PC-9 (cell line): ENCODE measurements at regions not wholly inside any gene's neighbourhood (a gene's known extent, or its start where the extent isn't known, plus 50 kb on each side); places are given as distances from the start of the nearest gene placed in this dataset.

Source experiments
- BruUV-seq: library from RNA; stranded (reverse); fragments of 400-500 nt; replicated peaks from 2 replicates; lab custom pipeline; 2021; lab: Mats Ljungman, UMichigan
- CTCF ChIA-PET: fragments of 300-600 bp; sonication (Branson Sonifier 250); formaldehyde crosslinking; loops from one replicate; lab custom pipeline; 2022; ENCODE audit warnings: antibody characterized with exemption; lab: Charles Lee
- POLR2A ChIA-PET: fragments of 300-600 bp; sonication (Branson Sonifier 250); formaldehyde crosslinking; loops from one replicate; lab custom pipeline; 2022; ENCODE audit warnings: antibody characterized with exemption; ENCODE audit not compliant: unreplicated experiment; lab: Charles Lee
- DNase-seq, 2 experiments: peaks; one replicate each; pipeline versions ENCODE4 v3.0.0 to v3.0.0-alpha.2; 2015 to 2022; ENCODE audit warnings: mixed read lengths in 1 of 2
- H2AFZ ChIP-seq: fragments of 200-600 bp; sonication (generic); 2 replicates; pipeline ENCODE4 v1.8.1; 2017; ENCODE audit warnings: antibody characterized with exemption
- H3F3A ChIP-seq: fragments of 200-600 bp; sonication (generic); 2 replicates; pipeline ENCODE4 v1.8.1; 2017; ENCODE audit warnings: antibody characterized with exemption, mild to moderate bottlenecking, low read depth; ENCODE audit not compliant: insufficient read depth
- H3K27ac ChIP-seq: fragments of 200-600 bp; sonication (generic); 2 replicates; pipeline ENCODE4 v1.6.1; 2016; ENCODE audit warnings: mixed run types
- H3K27me3 ChIP-seq: fragments of 200-600 bp; sonication (generic); 2 replicates; pipeline ENCODE4 v1.6.1; 2016; ENCODE audit warnings: low read depth, mixed run types; ENCODE audit not compliant: insufficient read depth
- H3K36me3 ChIP-seq: fragments of 200-600 bp; sonication (generic); 2 replicates; pipeline ENCODE4 v1.6.1; 2016; ENCODE audit warnings: low read depth, mixed run types
- H3K4me1 ChIP-seq: fragments of 200-600 bp; sonication (generic); replicated peaks from 2 replicates; pipeline ENCODE4 v1.6.1; 2016; ENCODE audit warnings: mixed run types; ENCODE audit not compliant: insufficient read depth
- H3K4me2 ChIP-seq: fragments of 200-600 bp; sonication (generic); 2 replicates; pipeline ENCODE4 v1.6.1; 2017; ENCODE audit warnings: mixed run types
- H3K4me3 ChIP-seq: fragments of 200-600 bp; sonication (generic); 2 replicates; pipeline ENCODE4 v1.6.1; 2016; ENCODE audit warnings: mixed run types
- H3K79me2 ChIP-seq: fragments of 200-600 bp; sonication (generic); 2 replicates; pipeline ENCODE4 v1.6.1; 2017; ENCODE audit warnings: low read depth, mixed run types
- H3K9me2 ChIP-seq: fragments of 200-600 bp; sonication (generic); 2 replicates; pipeline ENCODE4 v1.8.1; 2017; ENCODE audit warnings: mild to moderate bottlenecking; ENCODE audit not compliant: insufficient read depth
- H3K9me3 ChIP-seq: fragments of 200-600 bp; sonication (generic); 2 replicates; pipeline ENCODE4 v1.8.1; 2016; ENCODE audit warnings: low read depth; ENCODE audit not compliant: insufficient read depth
- H4K20me1 ChIP-seq: fragments of 200-600 bp; sonication (generic); 2 replicates; pipeline ENCODE4 v1.8.1; 2017; ENCODE audit not compliant: insufficient read depth
- CTCF ChIP-seq: fragments of 200-600 bp; sonication (generic); conservative IDR thresholded peaks from 2 replicates; pipeline ENCODE4 v1.6.1; 2017; ENCODE audit warnings: mixed run types, antibody characterized with exemption, mild to moderate bottlenecking, moderate library complexity
- EZH2 ChIP-seq: fragments of 200-600 bp; sonication (generic); IDR thresholded peaks from 2 replicates; pipeline ENCODE4 v1.8.0; 2017; ENCODE audit warnings: antibody characterized with exemption, low read depth
- intact Hi-C: fragments of 100-400 bp; cut with micrococcal nuclease; formaldehyde crosslinking; loops from one replicate; pipeline ENCODE4 v1.10.0; 2022; ENCODE audit not compliant: unreplicated experiment

GRCh38 chr16:62135911-62136310 is 99.7 kb upstream of the CDH8 start:
- Histone ChIP-seq H4K20me1 (no peaks in the 10 kb centered on the region), H3K27ac (no peak overlapping the region), H3K79me2 (no peaks in the 10 kb centered on the region), H3K4me3 (no peak overlapping the region), H2AFZ (no peak overlapping the region), H3F3A (no peaks in the 10 kb centered on the region), H3K9me2 (no peaks in the 10 kb centered on the region), H3K36me3 (no peaks in the 10 kb centered on the region), H3K27me3 (no peaks in the 10 kb centered on the region), H3K9me3 (no peaks in the 10 kb centered on the region), H3K4me2 (no peak overlapping the region), H3K4me1 (no peaks in the 10 kb centered on the region)
- BruUV-seq = no TSS peak
- DNase-seq = no peak
- TF ChIP-seq CTCF = no peak
- TF ChIP-seq EZH2 = no peak
- POLR2A ChIA-PET = no interaction called here
- CTCF ChIA-PET = no interaction called here
- intact Hi-C loops = no loop called here

- intact Hi-C loops = no loop called here
- H2AFZ ChIP-seq = no peak overlapping the region
- H3K27me3 ChIP-seq = no peaks in the 10 kb centered on the region
- no peaks in the 10 kb centered on the region for H3K36me3 ChIP-seq
- TF ChIP-seq EZH2 = no peak
- TF ChIP-seq CTCF = no peak
- no peaks in the 10 kb centered on the region for H3K9me2 ChIP-seq
- H3K79me2 ChIP-seq = no peaks in the 10 kb centered on the region
- no peaks in the 10 kb centered on the region for H3K9me3 ChIP-seq
- no peaks in the 10 kb centered on the region for H4K20me1 ChIP-seq
- H3K27ac ChIP-seq = no peak overlapping the region
- ChIA-PET CTCF (no interaction called here), POLR2A (no interaction called here)
- DNase-seq = no peak
- no peaks in the 10 kb centered on the region for H3K4me1 ChIP-seq
- no peaks in the 10 kb centered on the region for H3F3A ChIP-seq
- H3K4me3 ChIP-seq = no peak overlapping the region
- H3K4me2 ChIP-seq = no peak overlapping the region
- BruUV-seq = no TSS peak
Observed at GRCh38 chr16:62135446-62135845, 99.2 kb upstream of the CDH8 start.

GRCh38 chr16:62130101-62130500 is 93.9 kb upstream of the CDH8 start:
- Histone ChIP-seq H3K27me3 (no peaks in the 10 kb centered on the region), H3F3A (no peaks in the 10 kb centered on the region), H2AFZ (no peak overlapping the region), H3K4me1 (no peaks in the 10 kb centered on the region), H3K9me2 (no peaks in the 10 kb centered on the region), H3K79me2 (no peaks in the 10 kb centered on the region), H3K36me3 (no peaks in the 10 kb centered on the region), H3K4me2 (no peak overlapping the region), H3K4me3 (no peak overlapping the region), H4K20me1 (no peaks in the 10 kb centered on the region), H3K9me3 (no peaks in the 10 kb centered on the region), H3K27ac (no peak overlapping the region)
- ChIA-PET CTCF (no interaction called here), POLR2A (no interaction called here)
- BruUV-seq = no TSS peak
- intact Hi-C loops = no loop called here
- TF ChIP-seq CTCF = no peak
- no peak for TF ChIP-seq EZH2
- DNase-seq = no peak
